Activated CD4-positive, alpha-beta memory T cell treated with anti-CD3 and anti-CD28 coated beads for 36 hours (primary cell): ENCODE measurements at regions not wholly inside any gene's neighbourhood (a gene's known extent, or its start where the extent isn't known, plus 50 kb on each side); places are given as distances from the start of the nearest gene placed in this dataset.

Experiments
- CTCF ChIA-PET: fragments of 350-600 bp; sonication (Branson Sonifier 250); formaldehyde crosslinking; loops from one replicate; lab custom pipeline; 2021; ENCODE audit warnings: antibody characterized with exemption, inconsistent platforms; lab: Charles Lee
- POLR2A ChIA-PET: fragments of 350-600 bp; sonication (Branson Sonifier 250); formaldehyde crosslinking; loops from one replicate; lab custom pipeline; 2021; ENCODE audit warnings: antibody characterized with exemption; lab: Charles Lee
- DNase-seq: peaks from one replicate; pipeline ENCODE4 v3.0.0-alpha.2; 2020
- H3K27ac Mint-ChIP-seq: one replicate; pipeline ENCODE4 v1.8.0; 2021; ENCODE audit warnings: mixed read lengths
- H3K27me3 Mint-ChIP-seq: one replicate; pipeline ENCODE4 v1.8.0; 2021; ENCODE audit warnings: mixed read lengths
- H3K36me3 Mint-ChIP-seq: one replicate; pipeline ENCODE4 v1.8.0; 2021; ENCODE audit warnings: mixed read lengths
- H3K4me1 Mint-ChIP-seq: one replicate; pipeline ENCODE4 v1.8.0; 2021; ENCODE audit warnings: low read depth, mixed read lengths
- H3K4me3 Mint-ChIP-seq: one replicate; pipeline ENCODE4 v1.8.0; 2021; ENCODE audit warnings: mild to moderate bottlenecking, mixed read lengths
- H3K9me3 Mint-ChIP-seq: one replicate; pipeline ENCODE4 v1.8.0; 2021; ENCODE audit warnings: mixed read lengths
- intact Hi-C: fragments of 100-400 bp; cut with micrococcal nuclease; formaldehyde crosslinking; loops from one replicate; pipeline ENCODE4 v1.15.1; 2023

GRCh38 chr6:19087296-19087695, 700.1 kb downstream of the RNF144B start:
- no peak overlapping the region for H3K4me3 Mint-ChIP-seq
- DNase-seq: no peak
- CTCF ChIA-PET: no interaction called here
- H3K9me3 Mint-ChIP-seq: peaks cover 8% of the 10 kb centered on the region
- H3K27me3 Mint-ChIP-seq: no peaks in the 10 kb centered on the region
- POLR2A ChIA-PET: no interaction called here
- H3K36me3 Mint-ChIP-seq: no peaks in the 10 kb centered on the region
- H3K27ac Mint-ChIP-seq: no peak overlapping the region
- no peaks in the 10 kb centered on the region for H3K4me1 Mint-ChIP-seq
- intact Hi-C loops: no loop called here

DNA sequence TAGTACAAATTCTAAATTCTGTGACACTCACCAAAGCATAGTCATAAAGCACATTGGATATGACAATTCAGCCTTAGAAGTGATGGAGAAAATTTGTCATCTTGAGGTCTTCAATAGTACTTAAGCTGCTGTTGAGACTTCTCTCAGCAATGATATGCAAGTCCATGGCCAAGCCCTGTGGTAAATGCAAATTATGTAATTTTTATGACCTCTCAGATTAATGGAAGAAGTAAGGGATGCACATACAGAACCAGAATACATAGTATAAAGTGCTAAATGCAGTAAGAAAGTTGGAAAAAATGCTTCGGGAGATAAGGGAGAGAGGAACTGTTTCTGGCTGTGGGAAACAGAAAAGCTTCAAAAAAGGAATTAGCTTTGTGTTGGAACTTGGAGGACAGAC, 700.7 kb downstream of the RNF144B start:
- H3K27me3 Mint-ChIP-seq: no peaks in the 10 kb centered on the region
- intact Hi-C loops: no loop called here
- ChIA-PET POLR2A (no interaction called here), CTCF (no interaction called here)
- H3K36me3 Mint-ChIP-seq: no peaks in the 10 kb centered on the region
- H3K9me3 Mint-ChIP-seq: peaks cover 5% of the 10 kb centered on the region
- H3K4me1 Mint-ChIP-seq: no peaks in the 10 kb centered on the region
- DNase-seq: no peak
- H3K27ac Mint-ChIP-seq: no peak overlapping the region
- H3K4me3 Mint-ChIP-seq: no peak overlapping the region

GRCh38 chr6:19100752-19101151, 713.6 kb downstream of the RNF144B start:
- H3K9me3 Mint-ChIP-seq: peaks cover 10% of the 10 kb centered on the region
- H3K4me1 Mint-ChIP-seq: no peaks in the 10 kb centered on the region
- H3K4me3 Mint-ChIP-seq: no peak overlapping the region
- CTCF ChIA-PET: no interaction called here
- H3K27ac Mint-ChIP-seq: no peak overlapping the region
- H3K36me3 Mint-ChIP-seq: no peaks in the 10 kb centered on the region
- H3K27me3 Mint-ChIP-seq: no peaks in the 10 kb centered on the region
- intact Hi-C loops: no loop called here
- no peak for DNase-seq
- POLR2A ChIA-PET: no interaction called here

- POLR2A ChIA-PET: no interaction called here
- intact Hi-C loops: no loop called here
- Mint-ChIP-seq H3K36me3 (no peaks in the 10 kb centered on the region), H3K27ac (no peak overlapping the region), H3K4me3 (no peak overlapping the region), H3K4me1 (no peaks in the 10 kb centered on the region), H3K9me3 (peaks cover 13% of the 10 kb centered on the region), H3K27me3 (no peaks in the 10 kb centered on the region)
- DNase-seq: no peak
- CTCF ChIA-PET: no interaction called here
Measured at GRCh38 chr6:19102936-19103335, 715.8 kb downstream of the RNF144B start.

DNA sequence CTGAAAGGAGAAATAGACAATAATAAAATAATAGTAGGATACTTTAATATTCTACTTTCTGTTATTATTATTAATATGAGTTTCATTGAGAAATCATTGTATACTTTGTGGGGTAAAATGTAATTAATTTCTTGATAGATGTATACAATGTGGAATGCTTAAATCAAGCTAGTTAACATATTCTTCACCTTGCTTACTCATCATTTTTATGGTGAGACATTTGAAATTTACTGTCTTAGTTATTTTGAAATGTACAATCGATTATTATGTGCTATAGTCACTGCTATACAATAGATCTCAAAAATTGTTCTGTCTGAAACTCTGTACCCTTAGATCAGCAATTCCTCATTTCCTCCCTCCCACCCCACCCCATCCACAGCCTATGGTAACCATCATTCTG, 720.3 kb downstream of the RNF144B start:
- no peak for DNase-seq
- no peaks in the 10 kb centered on the region for H3K27me3 Mint-ChIP-seq
- peaks cover 18% of the 10 kb centered on the region for H3K9me3 Mint-ChIP-seq
- no peak overlapping the region for H3K4me3 Mint-ChIP-seq
- CTCF ChIA-PET: no interaction called here
- H3K4me1 Mint-ChIP-seq: no peaks in the 10 kb centered on the region
- no peak overlapping the region for H3K27ac Mint-ChIP-seq
- POLR2A ChIA-PET: no interaction called here
- H3K36me3 Mint-ChIP-seq: no peaks in the 10 kb centered on the region
- intact Hi-C loops: no loop called here

GRCh38 chr6:19121521-19121920, 715.6 kb upstream of the ID4 start:
- ChIA-PET CTCF (no interaction called here), POLR2A (no interaction called here)
- H3K27ac Mint-ChIP-seq: no peak overlapping the region
- no peak overlapping the region for H3K4me3 Mint-ChIP-seq
- intact Hi-C loops: no loop called here
- no peaks in the 10 kb centered on the region for H3K27me3 Mint-ChIP-seq
- H3K9me3 Mint-ChIP-seq: peaks cover 11% of the 10 kb centered on the region
- DNase-seq: no peak
- H3K36me3 Mint-ChIP-seq: no peaks in the 10 kb centered on the region
- no peaks in the 10 kb centered on the region for H3K4me1 Mint-ChIP-seq

GRCh38 chr6:19127081-19127480, 710.1 kb upstream of the ID4 start:
- H3K4me3 Mint-ChIP-seq: no peak overlapping the region
- CTCF ChIA-PET: no interaction called here
- POLR2A ChIA-PET: no interaction called here
- no peaks in the 10 kb centered on the region for H3K36me3 Mint-ChIP-seq
- DNase-seq: no peak
- intact Hi-C loops: no loop called here
- no peaks in the 10 kb centered on the region for H3K27me3 Mint-ChIP-seq
- no peak overlapping the region for H3K27ac Mint-ChIP-seq
- H3K4me1 Mint-ChIP-seq: no peaks in the 10 kb centered on the region
- peaks cover 11% of the 10 kb centered on the region for H3K9me3 Mint-ChIP-seq

- H3K36me3 Mint-ChIP-seq: no peaks in the 10 kb centered on the region
- POLR2A ChIA-PET: no interaction called here
- H3K27ac Mint-ChIP-seq: no peak overlapping the region
- no peak overlapping the region for H3K4me3 Mint-ChIP-seq
- no peaks in the 10 kb centered on the region for H3K27me3 Mint-ChIP-seq
- intact Hi-C loops: no loop called here
- DNase-seq: no peak
- H3K9me3 Mint-ChIP-seq: peaks cover 8% of the 10 kb centered on the region
- CTCF ChIA-PET: no interaction called here
- no peaks in the 10 kb centered on the region for H3K4me1 Mint-ChIP-seq
Measured at GRCh38 chr6:19128701-19129100, 708.5 kb upstream of the ID4 start.

- DNase-seq: no peak
- Mint-ChIP-seq H3K36me3 (no peaks in the 10 kb centered on the region), H3K27ac (no peak overlapping the region), H3K27me3 (no peaks in the 10 kb centered on the region), H3K4me3 (no peak overlapping the region), H3K4me1 (no peaks in the 10 kb centered on the region), H3K9me3 (peaks cover 19% of the 10 kb centered on the region)
- CTCF ChIA-PET: no interaction called here
- POLR2A ChIA-PET: no interaction called here
- intact Hi-C loops: no loop called here
Measured at GRCh38 chr6:19135706-19136105, 701.5 kb upstream of the ID4 start.

DNA sequence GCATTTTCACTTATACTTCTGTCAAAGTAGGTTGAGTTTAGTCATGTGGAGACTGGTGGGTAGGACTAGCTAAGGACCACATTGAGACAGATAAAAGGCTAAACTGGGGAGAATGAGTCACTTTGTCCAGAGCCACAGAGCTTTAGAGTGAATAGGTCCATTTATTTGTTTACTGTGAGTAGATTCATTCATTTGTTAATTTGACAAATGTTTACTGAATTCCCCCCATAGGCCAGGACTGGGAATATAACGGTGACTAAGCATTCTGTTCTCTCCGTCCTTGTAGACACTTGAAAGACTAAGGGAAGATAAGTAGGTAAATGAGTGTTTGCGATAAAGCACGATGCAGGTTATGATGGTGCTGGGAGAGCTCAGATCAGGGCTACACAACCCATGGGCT, 699.7 kb upstream of the ID4 start:
- intact Hi-C loops: no loop called here
- H3K27ac Mint-ChIP-seq: no peak overlapping the region
- DNase-seq: no peak
- no peak overlapping the region for H3K4me3 Mint-ChIP-seq
- no peaks in the 10 kb centered on the region for H3K27me3 Mint-ChIP-seq
- no peaks in the 10 kb centered on the region for H3K36me3 Mint-ChIP-seq
- no peaks in the 10 kb centered on the region for H3K4me1 Mint-ChIP-seq
- H3K9me3 Mint-ChIP-seq: peaks cover 20% of the 10 kb centered on the region
- ChIA-PET POLR2A (no interaction called here), CTCF (no interaction called here)

- DNase-seq: no peak
- ChIA-PET POLR2A (no interaction called here), CTCF (no interaction called here)
- Mint-ChIP-seq H3K4me1 (no peaks in the 10 kb centered on the region), H3K9me3 (peaks cover 10% of the 10 kb centered on the region), H3K4me3 (no peak overlapping the region), H3K27me3 (no peaks in the 10 kb centered on the region), H3K36me3 (no peaks in the 10 kb centered on the region), H3K27ac (no peak overlapping the region)
- intact Hi-C loops: no loop called here
Measured at GRCh38 chr6:19142275-19142674, 694.9 kb upstream of the ID4 start.

DNA sequence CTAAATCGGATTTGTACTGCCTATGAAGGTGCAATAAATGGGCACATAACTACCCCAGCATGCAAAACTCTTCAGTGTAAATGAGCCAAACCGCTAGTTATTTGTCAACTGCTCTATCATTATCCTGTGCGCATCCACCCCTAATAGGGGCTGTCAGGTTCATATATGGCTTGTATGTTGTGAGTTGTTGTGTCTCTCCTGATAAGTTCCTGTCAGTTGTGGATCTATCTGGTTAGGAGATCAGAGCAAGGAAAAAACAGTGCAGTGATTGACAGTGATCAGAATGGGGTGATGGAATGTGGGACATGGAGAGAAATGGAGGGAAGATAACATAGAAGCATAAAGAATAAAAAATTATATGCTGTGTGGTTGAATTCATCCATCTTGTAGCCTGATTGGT, 686.9 kb upstream of the ID4 start:
- Mint-ChIP-seq H3K4me1 (no peaks in the 10 kb centered on the region), H3K27me3 (no peaks in the 10 kb centered on the region), H3K36me3 (no peaks in the 10 kb centered on the region), H3K27ac (no peak overlapping the region), H3K4me3 (no peak overlapping the region), H3K9me3 (peaks cover 11% of the 10 kb centered on the region)
- intact Hi-C loops: no loop called here
- ChIA-PET CTCF (no interaction called here), POLR2A (no interaction called here)
- DNase-seq: no peak

DNA sequence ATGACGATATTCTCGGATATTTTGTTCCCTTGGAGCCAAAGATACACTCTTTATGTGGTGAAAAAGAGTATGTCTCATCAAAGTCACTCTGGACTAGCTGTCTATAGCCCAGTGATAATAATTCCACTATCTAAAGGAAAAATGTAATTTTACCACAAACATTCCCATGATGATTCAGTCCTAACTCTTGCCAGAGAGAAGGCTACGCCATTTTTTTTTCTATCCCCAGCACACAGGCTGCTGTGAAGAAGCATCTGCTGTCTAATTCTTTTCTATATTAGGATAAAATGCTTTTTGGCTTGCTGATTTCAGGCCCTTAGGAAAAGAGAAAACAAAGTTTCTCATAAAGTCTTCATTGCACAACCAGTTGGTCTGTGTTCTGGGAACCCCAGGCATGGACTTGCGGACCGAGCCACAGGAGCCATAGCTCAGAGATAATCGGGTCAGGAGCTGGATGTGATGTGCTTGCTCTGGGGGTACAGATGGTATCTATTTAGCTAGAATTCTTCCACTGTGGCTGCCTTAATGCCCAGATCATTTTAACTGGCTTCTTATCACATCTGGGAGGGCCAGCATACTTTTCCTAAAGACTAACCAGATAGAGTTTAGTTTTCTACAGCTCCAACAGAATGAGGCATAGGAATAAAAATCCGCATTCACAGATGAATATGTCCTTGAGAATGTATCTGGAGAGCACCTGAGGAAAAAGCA, 683.7 kb upstream of the ID4 start:
- no peaks in the 10 kb centered on the region for H3K27me3 Mint-ChIP-seq
- H3K4me1 Mint-ChIP-seq: no peaks in the 10 kb centered on the region
- DNase-seq: no peak
- ChIA-PET CTCF (no interaction called here), POLR2A (no interaction called here)
- peaks cover 11% of the 10 kb centered on the region for H3K9me3 Mint-ChIP-seq
- no peak overlapping the region for H3K4me3 Mint-ChIP-seq
- H3K27ac Mint-ChIP-seq: no peak overlapping the region
- intact Hi-C loops: no loop called here
- H3K36me3 Mint-ChIP-seq: no peaks in the 10 kb centered on the region
